Chondrocyte (in vitro differentiated cells): ENCODE measurements at regions not wholly inside any gene's neighbourhood (a gene's known extent, or its start where the extent isn't known, plus 50 kb on each side); places are given as distances from the start of the nearest gene placed in this dataset.
A peak's percentile ranks its signal among the peaks of the same experiment; 100 is the strongest.

Source experiments
- DNase-seq: peaks from one replicate; pipeline ENCODE4 v3.0.0; 2021; ENCODE audit warnings: mixed read lengths, low spot score
- H3K27ac Mint-ChIP-seq: one replicate; pipeline ENCODE4 v1.8.0; 2021; ENCODE audit warnings: mild to moderate bottlenecking, moderate library complexity, mixed read lengths; ENCODE audit not compliant: unreplicated experiment
- H3K27me3 Mint-ChIP-seq: 2 replicates; pipeline ENCODE4 v1.8.0; 2021; ENCODE audit warnings: low read depth, mixed read lengths
- H3K36me3 Mint-ChIP-seq: 2 replicates; pipeline ENCODE4 v1.8.0; 2021; ENCODE audit warnings: low read depth, mixed read lengths
- H3K4me1 Mint-ChIP-seq: 2 replicates; pipeline ENCODE4 v1.8.0; 2021; ENCODE audit warnings: low read depth, mild to moderate bottlenecking, mixed read lengths
- H3K4me3 Mint-ChIP-seq: one replicate; pipeline ENCODE4 v1.8.0; 2021; ENCODE audit warnings: mild to moderate bottlenecking, moderate library complexity, mixed read lengths; ENCODE audit not compliant: unreplicated experiment
- H3K9me3 Mint-ChIP-seq: 2 replicates; pipeline ENCODE4 v1.8.0; 2021; ENCODE audit warnings: low read depth, mixed read lengths
- TF ChIP-seq, protein P1 (sequence below): fragments of 200-600 bp; sonication (generic); IDR thresholded peaks from 2 replicates; pipeline ENCODE4 v1.5.0; 2021; ENCODE audit warnings: antibody characterized with exemption, mild to moderate bottlenecking, moderate library complexity

DNA sequence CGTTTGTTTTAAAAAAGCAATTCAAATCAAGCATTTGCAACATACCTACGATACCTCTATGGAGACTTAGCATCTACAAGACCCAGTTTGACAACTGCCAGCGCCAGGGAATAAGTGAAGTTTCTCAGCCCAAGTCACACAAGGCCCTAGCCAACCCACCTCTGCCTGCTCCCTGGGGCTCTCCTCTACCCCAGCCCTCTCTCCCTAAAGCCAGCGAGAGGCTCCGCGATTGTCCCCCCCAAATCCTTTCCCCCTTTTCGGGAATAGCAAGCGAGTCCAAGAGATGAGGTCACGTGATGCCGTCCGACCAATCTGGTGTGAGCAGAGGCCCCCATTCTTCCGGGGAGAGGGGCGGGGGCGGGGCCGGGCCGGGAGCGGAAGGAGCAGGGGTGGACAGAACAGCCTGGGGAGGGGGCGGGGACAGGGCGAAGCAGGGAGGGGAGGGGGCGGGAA lies 102.2 kb upstream of the RAB6C start:
- DNase-seq = no peak
- TF ChIP-seq, protein P1, sequence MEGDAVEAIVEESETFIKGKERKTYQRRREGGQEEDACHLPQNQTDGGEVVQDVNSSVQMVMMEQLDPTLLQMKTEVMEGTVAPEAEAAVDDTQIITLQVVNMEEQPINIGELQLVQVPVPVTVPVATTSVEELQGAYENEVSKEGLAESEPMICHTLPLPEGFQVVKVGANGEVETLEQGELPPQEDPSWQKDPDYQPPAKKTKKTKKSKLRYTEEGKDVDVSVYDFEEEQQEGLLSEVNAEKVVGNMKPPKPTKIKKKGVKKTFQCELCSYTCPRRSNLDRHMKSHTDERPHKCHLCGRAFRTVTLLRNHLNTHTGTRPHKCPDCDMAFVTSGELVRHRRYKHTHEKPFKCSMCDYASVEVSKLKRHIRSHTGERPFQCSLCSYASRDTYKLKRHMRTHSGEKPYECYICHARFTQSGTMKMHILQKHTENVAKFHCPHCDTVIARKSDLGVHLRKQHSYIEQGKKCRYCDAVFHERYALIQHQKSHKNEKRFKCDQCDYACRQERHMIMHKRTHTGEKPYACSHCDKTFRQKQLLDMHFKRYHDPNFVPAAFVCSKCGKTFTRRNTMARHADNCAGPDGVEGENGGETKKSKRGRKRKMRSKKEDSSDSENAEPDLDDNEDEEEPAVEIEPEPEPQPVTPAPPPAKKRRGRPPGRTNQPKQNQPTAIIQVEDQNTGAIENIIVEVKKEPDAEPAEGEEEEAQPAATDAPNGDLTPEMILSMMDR = no peak
- peak overlapping the region; percentile 98 for H3K4me3 Mint-ChIP-seq
- no peaks in the 10 kb centered on the region for H3K9me3 Mint-ChIP-seq
- H3K27ac Mint-ChIP-seq = peak overlapping the region; percentile 76
- H3K36me3 Mint-ChIP-seq = no peaks in the 10 kb centered on the region
- peaks cover 5% of the 10 kb centered on the region for H3K27me3 Mint-ChIP-seq
- peaks cover 7% of the 10 kb centered on the region for H3K4me1 Mint-ChIP-seq

DNA sequence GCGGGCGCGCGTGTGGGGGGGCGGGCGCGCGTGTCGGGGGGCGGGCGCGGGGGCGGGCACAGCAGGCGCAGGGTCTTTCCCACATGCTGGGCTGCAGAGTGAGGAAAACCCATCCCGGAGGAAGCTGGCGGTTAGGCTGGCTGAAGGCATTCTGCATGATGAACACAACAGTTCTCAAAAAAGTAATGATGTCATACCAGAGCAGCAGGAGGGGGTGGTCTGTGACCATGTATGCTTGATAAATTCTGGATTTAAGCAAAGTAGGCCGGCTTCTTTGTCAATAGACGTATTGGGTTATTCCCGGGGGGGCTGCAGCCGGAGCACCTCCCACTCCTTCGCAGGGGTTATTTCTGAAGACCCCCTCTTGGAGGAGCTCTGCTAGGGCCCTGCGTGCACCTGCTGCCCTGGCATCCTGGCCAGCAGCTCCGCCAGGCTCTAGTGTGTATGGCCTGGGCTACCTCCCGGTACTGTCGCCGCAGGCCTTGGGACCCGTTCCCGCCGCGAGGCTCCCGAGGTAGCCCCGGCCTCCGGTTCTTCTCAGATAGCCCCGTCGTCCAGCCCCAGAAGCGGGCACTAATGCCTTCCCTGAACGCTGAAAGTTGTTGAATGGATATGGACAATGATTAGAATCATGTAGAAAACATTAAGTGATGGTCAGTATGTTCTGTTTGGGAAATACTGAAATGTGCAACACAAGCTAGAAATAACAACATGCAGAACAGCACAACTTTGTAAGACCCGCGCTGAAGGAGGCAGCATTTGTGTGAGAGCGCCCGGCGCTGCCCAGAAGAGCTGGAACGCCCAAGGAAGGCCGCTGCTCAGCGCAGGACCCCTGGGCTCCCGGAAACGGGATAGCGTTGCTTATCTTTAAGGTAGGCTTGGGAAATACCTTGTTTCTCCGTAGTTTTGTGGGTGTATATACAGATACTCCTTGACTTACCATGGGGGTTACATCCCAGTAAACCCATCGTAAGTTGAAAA lies 101.4 kb upstream of the RAB6C start:
- DNase-seq = no peak
- H3K27ac Mint-ChIP-seq = peak overlapping the region; percentile 14

DNA sequence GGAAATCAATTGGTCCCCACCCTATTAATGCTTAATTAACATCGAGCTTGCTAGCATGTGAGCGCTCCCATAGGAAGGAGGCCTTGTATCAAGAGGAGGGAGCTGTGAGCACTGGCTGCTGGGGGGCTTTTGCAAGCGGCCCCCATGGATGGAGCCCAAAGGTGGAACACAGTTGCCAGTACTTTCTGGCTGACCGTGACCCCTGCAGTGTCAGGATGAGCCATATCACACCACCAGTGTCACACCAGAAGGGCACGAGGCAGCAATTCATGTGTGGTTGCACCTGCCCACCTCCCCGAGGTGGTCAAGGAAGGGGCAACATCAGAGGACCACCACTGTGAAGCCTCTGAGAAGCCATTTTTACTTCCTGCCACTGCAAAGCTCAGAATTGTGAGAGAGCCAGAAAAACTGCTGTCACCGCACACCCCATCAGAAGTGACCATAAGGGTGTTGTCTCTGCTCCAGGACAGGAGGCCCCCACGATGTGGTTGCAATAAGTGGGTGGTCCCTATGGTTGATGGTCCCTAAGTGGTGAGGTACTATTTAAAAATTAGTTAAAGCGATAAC lies 99.8 kb upstream of the RAB6C start:
- Mint-ChIP-seq H3K4me1 (peaks cover 7% of the 10 kb centered on the region), H3K9me3 (no peaks in the 10 kb centered on the region), H3K36me3 (no peaks in the 10 kb centered on the region), H3K4me3 (no peak overlapping the region), H3K27ac (no peak overlapping the region), H3K27me3 (peaks cover 3% of the 10 kb centered on the region)
- DNase-seq = no peak
- TF ChIP-seq, protein P1 = no peak

More for the DNA sequence above, 101.4 kb upstream of the RAB6C start:
- Mint-ChIP-seq H3K4me1 (peaks cover 7% of the 10 kb centered on the region), H3K36me3 (no peaks in the 10 kb centered on the region), H3K27me3 (peaks cover 5% of the 10 kb centered on the region), H3K4me3 (peak overlapping the region; percentile 67), H3K9me3 (no peaks in the 10 kb centered on the region)
- TF ChIP-seq, protein P1 = no peak

DNA sequence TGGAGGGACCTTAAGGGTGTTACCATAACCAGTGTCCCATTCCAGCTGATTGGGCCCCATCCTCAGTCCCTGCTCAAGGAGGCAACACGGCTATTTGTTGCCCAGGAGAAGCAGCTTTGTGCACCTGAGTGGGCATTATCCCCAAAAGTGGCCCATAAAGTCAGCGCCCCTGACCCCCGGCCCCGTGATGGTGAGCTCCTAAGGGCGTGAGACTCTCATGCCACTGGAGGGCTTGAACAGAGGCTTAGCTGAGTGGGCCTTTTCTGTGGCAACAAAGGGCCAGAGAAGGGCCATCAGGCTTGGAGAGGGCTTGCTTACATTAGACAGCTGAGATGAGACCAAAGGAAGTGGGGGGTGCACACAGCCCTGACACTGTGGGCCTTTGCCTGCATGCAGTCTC lies 99.2 kb upstream of the RAB6C start:
- peaks cover 3% of the 10 kb centered on the region for H3K27me3 Mint-ChIP-seq
- H3K4me3 Mint-ChIP-seq = no peak overlapping the region
- H3K9me3 Mint-ChIP-seq = no peaks in the 10 kb centered on the region
- no peak overlapping the region for H3K27ac Mint-ChIP-seq
- TF ChIP-seq, protein P1 = no peak
- H3K36me3 Mint-ChIP-seq = no peaks in the 10 kb centered on the region
- DNase-seq = no peak
- peaks cover 7% of the 10 kb centered on the region for H3K4me1 Mint-ChIP-seq

- DNase-seq = no peak
- peaks cover 3% of the 10 kb centered on the region for H3K27me3 Mint-ChIP-seq
- no peaks in the 10 kb centered on the region for H3K36me3 Mint-ChIP-seq
- no peak overlapping the region for H3K4me3 Mint-ChIP-seq
- TF ChIP-seq, protein P1 = no peak
- H3K27ac Mint-ChIP-seq = no peak overlapping the region
- no peaks in the 10 kb centered on the region for H3K9me3 Mint-ChIP-seq
- H3K4me1 Mint-ChIP-seq = peaks cover 7% of the 10 kb centered on the region
Observed at GRCh38 chr2:129880971-129881370, 98.5 kb upstream of the RAB6C start.
